K562 (cell line): ENCODE measurements at regions not wholly inside any gene's neighbourhood (a gene's known extent, or its start where the extent isn't known, plus 50 kb on each side); places are given as distances from the start of the nearest gene placed in this dataset.

Source experiments
- C11orf30 ChIP-seq: fragments of 450-650 bp; IDR thresholded peaks from 2 replicates; pipeline ENCODE4 v1.6.1; 2016; ENCODE audit warnings: low read depth, mild to moderate bottlenecking
- CREM ChIP-seq: IDR thresholded peaks from 2 replicates; pipeline ENCODE4 v1.6.1; 2014; ENCODE audit warnings: antibody characterized with exemption, low read depth
- DDX20 ChIP-seq: fragments of 450-650 bp; IDR thresholded peaks from 2 replicates; pipeline ENCODE4 v1.6.1; 2016; ENCODE audit warnings: missing genetic modification characterization, low read depth, mild to moderate bottlenecking, missing compliant biosample characterization, moderate library complexity
- DPF2 ChIP-seq: fragments of 450-650 bp; IDR thresholded peaks from 2 replicates; pipeline ENCODE4 v1.6.1; 2016
- E4F1 ChIP-seq: fragments of 250-450 bp; sonication (Bioruptor Pico); IDR thresholded peaks from 2 replicates; pipeline ENCODE4 v1.5.0; 2021; ENCODE audit warnings: mild to moderate bottlenecking, borderline replicate concordance
- EP400 ChIP-seq: fragments of 450-650 bp; IDR thresholded peaks from 2 replicates; pipeline ENCODE4 v1.6.1; 2017; ENCODE audit warnings: antibody characterized with exemption, mild to moderate bottlenecking, moderate library complexity
- ETV6 ChIP-seq, 3 experiments: fragments of 150-350 bp in 1 of 3; sonication (generic) in 1 of 3; formaldehyde crosslinking in 1 of 3; IDR thresholded peaks; 2 replicates each; pipeline versions ENCODE4 v1.6.1 to v1.8.0; 2014 to 2022; ENCODE audit warnings: borderline replicate concordance in 2 of 3, low read depth in 2 of 3, antibody characterized with exemption in 1 of 3, low read length in 1 of 3, mild to moderate bottlenecking in 1 of 3, missing genetic modification reagents in 1 of 3
- KLF6 ChIP-seq: fragments of 250-450 bp; sonication (Bioruptor Pico); IDR thresholded peaks from 2 replicates; pipeline ENCODE4 v1.4.0; 2020; ENCODE audit warnings: mild to moderate bottlenecking, moderate library complexity, borderline replicate concordance
- L3MBTL2 ChIP-seq: fragments of 450-650 bp; IDR thresholded peaks from 2 replicates; pipeline ENCODE4 v1.6.1; 2016; ENCODE audit warnings: mild to moderate bottlenecking, moderate library complexity
- MAFG ChIP-seq: fragments of 450-650 bp; conservative IDR thresholded peaks from 2 replicates; pipeline ENCODE4 v1.6.1; 2016; ENCODE audit warnings: missing genetic modification characterization, missing compliant biosample characterization
- MBD2 ChIP-seq: sonication (generic); IDR thresholded peaks from 2 replicates; pipeline ENCODE4 v1.6.1; 2016; ENCODE audit warnings: low read depth, borderline replicate concordance
- MEIS2 ChIP-seq: fragments of 450-650 bp; IDR thresholded peaks from 2 replicates; pipeline ENCODE4 v1.6.1; 2014; ENCODE audit warnings: mild to moderate bottlenecking; ENCODE audit not compliant: partially characterized antibody
- MLLT1 ChIP-seq, 2 experiments: fragments of 450-650 bp; IDR thresholded peaks; 2 replicates each; pipeline ENCODE4 v1.6.1; 2016
- MNT ChIP-seq, 2 experiments: fragments of 450-650 bp; conservative IDR thresholded peaks; 2 replicates each; pipeline ENCODE4 v1.6.1; 2017; ENCODE audit warnings: mild to moderate bottlenecking in 2 of 2, moderate library complexity in 2 of 2
- MTA3 ChIP-seq: fragments of 450-650 bp; formaldehyde crosslinking; IDR thresholded peaks from 2 replicates; pipeline ENCODE4 v1.6.1; 2017; ENCODE audit warnings: mild to moderate bottlenecking, borderline replicate concordance
- MYBL2 ChIP-seq, 2 experiments: fragments of 450-650 bp in 1 of 2; sonication (generic) in 1 of 2; formaldehyde crosslinking in 1 of 2; IDR thresholded peaks; 2 replicates each; pipeline versions ENCODE4 v1.6.1 to v1.8.1; 2017 to 2022; ENCODE audit warnings: borderline replicate concordance in 1 of 2, inconsistent platforms in 1 of 2, low read depth in 1 of 2, mild to moderate bottlenecking in 1 of 2, missing genetic modification reagents in 1 of 2, moderate library complexity in 1 of 2
- NFE2L1 ChIP-seq: fragments of 450-650 bp; IDR thresholded peaks from 2 replicates; pipeline ENCODE4 v1.6.1; 2016; ENCODE audit warnings: missing genetic modification characterization, low read depth, mild to moderate bottlenecking, missing compliant biosample characterization, moderate library complexity, borderline replicate concordance
- NFYB ChIP-seq: IDR thresholded peaks from 2 replicates; pipeline ENCODE4 v1.6.1; 2011; ENCODE audit warnings: mild to moderate bottlenecking, moderate library complexity; ENCODE audit not compliant: insufficient read length; ENCODE audit errors: extremely low read depth
- RNF2 ChIP-seq: sonication (generic); IDR thresholded peaks from 2 replicates; pipeline ENCODE4 v1.6.1; 2016
- SMAD3 ChIP-seq: fragments of 450-650 bp; formaldehyde crosslinking; conservative IDR thresholded peaks from 2 replicates; pipeline ENCODE4 v1.4.0; 2020; ENCODE audit warnings: mild to moderate bottlenecking
- ZEB2 ChIP-seq: fragments of 450-650 bp; IDR thresholded peaks from 2 replicates; pipeline ENCODE4 v1.6.1; 2016
- ZNF589 ChIP-seq: fragments of 200-800 bp; sonication (Bioruptor generic); IDR thresholded peaks from 2 replicates; pipeline ENCODE4 v1.6.1; 2016; ENCODE audit warnings: low read depth, missing genetic modification characterization, missing compliant biosample characterization

- 0 out of 2 replicates have a peak, but pooled peaks have one; percentile 35 for TF ChIP-seq MAFG (tag)
- TF ChIP-seq ETV6 (IDR thresholded peaks at IDR 0.05; ENCODE audit: borderline replicate concordance in 1 of 2, low read depth in 2 of 2, low read length in 1 of 2) = peak in 1 of 2 experiments; percentile 56; a peak in 1 of 4 replicates
- no peak for TF ChIP-seq ETV6 (CRISPR knock-in tag; IDR thresholded peaks at IDR 0.05; ENCODE audit: borderline replicate concordance)
- peak; percentile 69 to 85 for TF ChIP-seq MNT (conservative IDR thresholded peaks at IDR 0.05)
- peak; percentile 99 for TF ChIP-seq MEIS2
- 0 out of 4 replicates have a peak, but pooled peaks of 1 of the 2 experiments have one; percentile 25 for TF ChIP-seq MLLT1 (IDR thresholded peaks at IDR 0.05)
- peak; percentile 17; the same call in 1 of the 2 replicates for TF ChIP-seq C11orf30
- 0 out of 2 replicates have a peak, but pooled peaks have one; percentile 50 for TF ChIP-seq ZEB2
- no peak for TF ChIP-seq MYBL2 (IDR thresholded peaks at IDR 0.05; ENCODE audit: low read depth)
- TF ChIP-seq MYBL2 (CRISPR knock-in tag; IDR thresholded peaks at IDR 0.05; ENCODE audit: borderline replicate concordance) = no peak
- TF ChIP-seq E4F1 = no peak
- no peak for TF ChIP-seq NFE2L1
- peak; percentile 48; the same call in 1 of the 2 replicates for TF ChIP-seq RNF2
- TF ChIP-seq MBD2 = 0 out of 2 replicates have a peak, but pooled peaks have one; percentile 18
- TF ChIP-seq KLF6 (CRISPR knock-in tag) = no peak
- peak; percentile 65 for TF ChIP-seq CREM
- peak; percentile 64; the same call in 1 of the 2 replicates for TF ChIP-seq ZNF589 (CRISPR knock-in tag)
- TF ChIP-seq DPF2 = peak; percentile 98
- peak; percentile 70; the same call in 1 of the 2 replicates for TF ChIP-seq SMAD3 (CRISPR knock-in tag)
- TF ChIP-seq L3MBTL2 = peak; percentile 60
- TF ChIP-seq NFYB = peak; percentile 30
- peak; percentile 85; the same call in 1 of the 2 replicates for TF ChIP-seq MTA3
- TF ChIP-seq EP400 = peak; percentile 28
- no peak for TF ChIP-seq DDX20 (tag)
Measured at GRCh38 chr2:88250404-88250803, 80.3 kb downstream of the THNSL2 start (continued).
